ENCODE measurements at regions not wholly inside any gene's neighbourhood (a gene's known extent, or its start where the extent isn't known, plus 50 kb on each side); places are given as distances from the start of the nearest gene placed in this dataset.

DNA sequence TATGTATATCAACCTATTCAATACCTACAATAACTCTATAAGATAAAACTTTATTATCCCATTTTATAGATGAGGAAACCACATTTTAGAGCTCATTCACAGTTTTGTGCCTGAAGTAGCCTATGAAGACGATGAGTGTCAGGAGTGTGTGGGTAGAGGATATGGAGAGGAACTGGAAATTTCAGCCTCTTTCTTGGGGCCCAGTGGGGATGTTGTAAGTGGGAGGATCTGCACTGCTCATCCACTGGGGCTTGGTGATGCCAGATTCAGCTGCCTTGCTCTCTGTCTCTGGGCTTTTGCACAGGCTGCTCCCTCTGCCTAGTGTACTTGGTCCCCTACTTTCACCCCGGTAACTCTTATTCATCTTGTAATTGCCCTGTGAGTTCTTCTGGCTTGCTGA lies 194.7 kb downstream of the SREK1 start:
- Mint-ChIP-seq H3K4me3 (no peak overlapping the region), H3K9me3 (peaks cover 3% of the 10 kb centered on the region), H3K27me3 (ENCODE audit: insufficient read depth) (no peaks in the 10 kb centered on the region), H3K27ac (no peak overlapping the region), H3K36me3 (ENCODE audit: low read depth) (no peaks in the 10 kb centered on the region), H3K4me1 (peaks cover 18% of the 10 kb centered on the region)
- peak; percentile 5 for DNase-seq
- no peak overlapping the region for H3K27ac ChIP-seq (ENCODE audit: low read depth, low read length)
- no peaks in the 10 kb centered on the region for H3K27me3 ChIP-seq (ENCODE audit: control insufficient read depth, insufficient read depth, low read length, poor library complexity, severe bottlenecking)
- WGBS, 2 experiments (ENCODE audit: insufficient coverage in 1 of 2, insufficient read length in 1 of 2): 85% methylated on average over 2 of the region's 2 CpGs; no CpG with 5 or more reads in 1 of the 2 experiments
- peaks cover 3% of the 10 kb centered on the region for H3K4me1 ChIP-seq (ENCODE audit: control insufficient read depth, insufficient read depth, low read length)
- H3K4me3 ChIP-seq (ENCODE audit: low read length): no peak overlapping the region
- H3K36me3 ChIP-seq (ENCODE audit: control insufficient read depth, insufficient read depth, low read length): no peaks in the 10 kb centered on the region
- H3K9ac ChIP-seq (ENCODE audit: extremely low read depth, low read length, poor library complexity, severe bottlenecking): no peak overlapping the region
- TF ChIP-seq, protein P1, sequence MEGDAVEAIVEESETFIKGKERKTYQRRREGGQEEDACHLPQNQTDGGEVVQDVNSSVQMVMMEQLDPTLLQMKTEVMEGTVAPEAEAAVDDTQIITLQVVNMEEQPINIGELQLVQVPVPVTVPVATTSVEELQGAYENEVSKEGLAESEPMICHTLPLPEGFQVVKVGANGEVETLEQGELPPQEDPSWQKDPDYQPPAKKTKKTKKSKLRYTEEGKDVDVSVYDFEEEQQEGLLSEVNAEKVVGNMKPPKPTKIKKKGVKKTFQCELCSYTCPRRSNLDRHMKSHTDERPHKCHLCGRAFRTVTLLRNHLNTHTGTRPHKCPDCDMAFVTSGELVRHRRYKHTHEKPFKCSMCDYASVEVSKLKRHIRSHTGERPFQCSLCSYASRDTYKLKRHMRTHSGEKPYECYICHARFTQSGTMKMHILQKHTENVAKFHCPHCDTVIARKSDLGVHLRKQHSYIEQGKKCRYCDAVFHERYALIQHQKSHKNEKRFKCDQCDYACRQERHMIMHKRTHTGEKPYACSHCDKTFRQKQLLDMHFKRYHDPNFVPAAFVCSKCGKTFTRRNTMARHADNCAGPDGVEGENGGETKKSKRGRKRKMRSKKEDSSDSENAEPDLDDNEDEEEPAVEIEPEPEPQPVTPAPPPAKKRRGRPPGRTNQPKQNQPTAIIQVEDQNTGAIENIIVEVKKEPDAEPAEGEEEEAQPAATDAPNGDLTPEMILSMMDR (conservative IDR thresholded peaks at IDR 0.05): no peak
- no peaks in the 10 kb centered on the region for H3K9me3 ChIP-seq (ENCODE audit: control insufficient read depth, low read length)

DNA sequence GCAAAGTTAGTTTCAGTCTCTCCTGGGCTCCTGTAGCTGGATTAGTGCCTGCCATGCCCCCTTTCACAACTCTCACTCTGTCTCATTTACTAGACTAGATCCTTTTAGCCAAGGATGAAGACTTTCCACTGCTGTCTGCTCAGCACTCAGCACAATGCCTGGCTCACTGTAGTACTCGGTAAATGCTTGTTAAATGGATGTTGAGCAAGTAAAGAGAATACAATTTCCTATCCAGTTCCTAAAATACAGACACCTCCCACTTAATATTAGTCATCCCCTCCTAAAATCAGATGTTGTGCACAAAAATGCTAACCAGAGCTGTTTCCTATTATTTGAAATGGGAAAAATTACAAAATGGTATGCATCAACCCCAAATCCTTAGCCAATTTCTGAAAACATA lies 195.8 kb downstream of the SREK1 start:
- H3K27ac Mint-ChIP-seq: no peak overlapping the region
- H3K27ac ChIP-seq (ENCODE audit: low read depth, low read length): no peak overlapping the region
- peaks cover 3% of the 10 kb centered on the region for H3K9me3 Mint-ChIP-seq
- H3K36me3 Mint-ChIP-seq (ENCODE audit: low read depth): no peaks in the 10 kb centered on the region
- DNase-seq: no peak
- H3K9ac ChIP-seq (ENCODE audit: extremely low read depth, low read length, poor library complexity, severe bottlenecking): no peak overlapping the region
- 86% methylated on average over 1 of the region's 1 CpG; no CpG with 5 or more reads in 1 of the 2 experiments for WGBS, 2 experiments (ENCODE audit: insufficient coverage in 1 of 2, insufficient read length in 1 of 2)
- peaks cover 3% of the 10 kb centered on the region for H3K4me1 ChIP-seq (ENCODE audit: control insufficient read depth, insufficient read depth, low read length)
- no peaks in the 10 kb centered on the region for H3K9me3 ChIP-seq (ENCODE audit: control insufficient read depth, low read length)
- no peak overlapping the region for H3K4me3 ChIP-seq (ENCODE audit: low read length)
- H3K4me3 Mint-ChIP-seq: no peak overlapping the region
- no peaks in the 10 kb centered on the region for H3K36me3 ChIP-seq (ENCODE audit: control insufficient read depth, insufficient read depth, low read length)
- TF ChIP-seq, protein P1 (conservative IDR thresholded peaks at IDR 0.05): no peak
- H3K27me3 Mint-ChIP-seq (ENCODE audit: insufficient read depth): no peaks in the 10 kb centered on the region
- peaks cover 21% of the 10 kb centered on the region for H3K4me1 Mint-ChIP-seq
- no peaks in the 10 kb centered on the region for H3K27me3 ChIP-seq (ENCODE audit: control insufficient read depth, insufficient read depth, low read length, poor library complexity, severe bottlenecking)

DNA sequence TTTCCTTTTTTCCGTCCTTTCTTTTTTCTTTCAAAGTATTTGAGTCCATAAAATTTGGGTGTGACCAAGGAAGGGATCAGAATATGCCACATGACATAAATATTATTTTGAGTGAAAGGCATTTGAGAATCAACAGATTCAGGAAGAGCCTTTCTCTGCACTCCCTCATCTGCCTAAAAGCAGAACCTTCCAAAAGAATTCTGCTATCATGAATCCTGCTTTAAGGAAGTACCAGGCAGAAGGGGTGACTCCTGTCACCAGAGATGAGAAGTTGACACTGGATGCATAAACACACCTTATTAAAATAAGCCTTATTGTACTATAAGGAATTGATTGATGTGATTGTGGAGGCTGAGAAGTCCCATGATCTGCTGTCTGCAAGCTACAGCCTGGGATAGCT lies 196.7 kb downstream of the SREK1 start:
- H3K4me3 ChIP-seq (ENCODE audit: low read length): no peak overlapping the region
- 91% methylated on average over 1 of the region's 1 CpG; no CpG with 5 or more reads in 1 of the 2 experiments for WGBS, 2 experiments (ENCODE audit: insufficient coverage in 1 of 2, insufficient read length in 1 of 2)
- H3K4me3 Mint-ChIP-seq: no peak overlapping the region
- no peaks in the 10 kb centered on the region for H3K27me3 ChIP-seq (ENCODE audit: control insufficient read depth, insufficient read depth, low read length, poor library complexity, severe bottlenecking)
- H3K4me1 Mint-ChIP-seq: peaks cover 21% of the 10 kb centered on the region
- no peak for DNase-seq
- H3K9ac ChIP-seq (ENCODE audit: extremely low read depth, low read length, poor library complexity, severe bottlenecking): no peak overlapping the region
- H3K9me3 Mint-ChIP-seq: peaks cover 3% of the 10 kb centered on the region
- peaks cover 3% of the 10 kb centered on the region for H3K4me1 ChIP-seq (ENCODE audit: control insufficient read depth, insufficient read depth, low read length)
- H3K36me3 Mint-ChIP-seq (ENCODE audit: low read depth): no peaks in the 10 kb centered on the region
- H3K27ac Mint-ChIP-seq: no peak overlapping the region
- TF ChIP-seq, protein P1 (conservative IDR thresholded peaks at IDR 0.05): no peak
- no peaks in the 10 kb centered on the region for H3K27me3 Mint-ChIP-seq (ENCODE audit: insufficient read depth)
- H3K36me3 ChIP-seq (ENCODE audit: control insufficient read depth, insufficient read depth, low read length): no peaks in the 10 kb centered on the region
- H3K9me3 ChIP-seq (ENCODE audit: control insufficient read depth, low read length): no peaks in the 10 kb centered on the region
- no peak overlapping the region for H3K27ac ChIP-seq (ENCODE audit: low read depth, low read length)

Measured in endodermal cell (in vitro differentiated cells).